ENCODE measurements at regions not wholly inside any gene's neighbourhood (a gene's known extent, or its start where the extent isn't known, plus 50 kb on each side); places are given as distances from the start of the nearest gene placed in this dataset.
A peak's percentile ranks its signal among the peaks of the same experiment; 100 is the strongest.

DNA sequence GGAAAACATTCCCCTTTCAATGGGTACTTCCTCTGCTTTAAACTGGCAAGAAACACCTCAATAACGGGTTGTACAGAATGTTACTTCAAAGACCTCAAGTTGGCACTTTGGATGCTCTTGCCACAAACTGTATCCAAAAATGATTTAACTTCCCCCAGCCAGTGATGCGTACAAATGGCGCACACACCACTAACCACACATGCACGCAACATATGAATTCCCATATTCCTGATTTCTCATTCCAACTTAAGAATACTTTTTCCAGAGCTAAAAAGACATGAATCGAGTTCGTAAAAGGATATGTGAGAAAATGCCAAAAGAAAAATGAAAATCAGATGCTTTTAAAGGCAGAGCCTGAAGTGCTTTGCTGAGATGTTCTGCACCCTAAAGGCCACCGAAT lies 388.0 kb upstream of the PIK3R1 start:
- DNase-seq (no peak), FAIRE-seq (no peak)
- H3K27ac ChIP-seq (ENCODE audit: low read depth in 2 of 2, low read length in 2 of 2) = no peak overlapping the region
- H3K36me3 ChIP-seq (ENCODE audit: control insufficient read depth in 2 of 3, insufficient read depth in 3 of 3, low read length in 3 of 3) = no peaks in the 10 kb centered on the region
- intact Hi-C loops (cut with DNase I) = no loop called here
- no peak overlapping the region for H3K9ac ChIP-seq (ENCODE audit: low read length in 3 of 3)
- H3K4me1 ChIP-seq (ENCODE audit: control insufficient read depth in 2 of 3, insufficient read depth in 2 of 3, low read depth in 1 of 3, low read length in 3 of 3) = no peaks in the 10 kb centered on the region
- peaks cover 0 to 2% (median 0%) of the 10 kb centered on the region in 3 donors for H3K9me3 ChIP-seq (ENCODE audit: control insufficient read depth in 2 of 3, insufficient read depth in 1 of 3, low read length in 3 of 3)
- TF ChIP-seq, protein P1, sequence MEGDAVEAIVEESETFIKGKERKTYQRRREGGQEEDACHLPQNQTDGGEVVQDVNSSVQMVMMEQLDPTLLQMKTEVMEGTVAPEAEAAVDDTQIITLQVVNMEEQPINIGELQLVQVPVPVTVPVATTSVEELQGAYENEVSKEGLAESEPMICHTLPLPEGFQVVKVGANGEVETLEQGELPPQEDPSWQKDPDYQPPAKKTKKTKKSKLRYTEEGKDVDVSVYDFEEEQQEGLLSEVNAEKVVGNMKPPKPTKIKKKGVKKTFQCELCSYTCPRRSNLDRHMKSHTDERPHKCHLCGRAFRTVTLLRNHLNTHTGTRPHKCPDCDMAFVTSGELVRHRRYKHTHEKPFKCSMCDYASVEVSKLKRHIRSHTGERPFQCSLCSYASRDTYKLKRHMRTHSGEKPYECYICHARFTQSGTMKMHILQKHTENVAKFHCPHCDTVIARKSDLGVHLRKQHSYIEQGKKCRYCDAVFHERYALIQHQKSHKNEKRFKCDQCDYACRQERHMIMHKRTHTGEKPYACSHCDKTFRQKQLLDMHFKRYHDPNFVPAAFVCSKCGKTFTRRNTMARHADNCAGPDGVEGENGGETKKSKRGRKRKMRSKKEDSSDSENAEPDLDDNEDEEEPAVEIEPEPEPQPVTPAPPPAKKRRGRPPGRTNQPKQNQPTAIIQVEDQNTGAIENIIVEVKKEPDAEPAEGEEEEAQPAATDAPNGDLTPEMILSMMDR (IDR thresholded peaks at IDR 0.05; ENCODE audit: borderline replicate concordance, extremely low read depth, insufficient read depth) = no peak
- H3K4me3 ChIP-seq (ENCODE audit: low read length in 3 of 3) = no peak overlapping the region
- no peaks in the 10 kb centered on the region for H3K27me3 ChIP-seq (ENCODE audit: control insufficient read depth, insufficient read depth, low read length)

DNA sequence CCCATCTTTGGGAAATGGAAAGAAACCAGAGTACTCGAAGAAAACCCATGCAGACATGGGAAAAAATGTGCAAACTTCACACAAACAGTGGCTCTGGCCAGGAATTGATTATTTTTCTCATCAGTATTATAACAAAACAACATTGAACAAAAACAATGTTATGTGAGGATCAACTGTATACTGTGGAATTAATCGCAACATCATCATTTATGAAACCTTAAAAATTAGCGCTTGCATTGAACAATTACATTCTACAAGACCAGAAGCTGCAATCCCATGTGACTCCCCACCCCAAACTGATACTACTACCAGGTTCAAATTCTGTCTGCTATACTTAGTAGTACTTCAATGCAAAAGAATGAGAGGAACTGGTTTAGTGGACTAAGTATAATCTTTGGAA lies 390.7 kb upstream of the PIK3R1 start:
- intact Hi-C loops (cut with DNase I) = no loop called here
- Histone ChIP-seq H3K9ac (ENCODE audit: low read length in 3 of 3) (no peak overlapping the region), H3K27ac (ENCODE audit: low read depth in 2 of 2, low read length in 2 of 2) (no peak overlapping the region), H3K36me3 (ENCODE audit: control insufficient read depth in 2 of 3, insufficient read depth in 3 of 3, low read length in 3 of 3) (no peaks in the 10 kb centered on the region), H3K27me3 (ENCODE audit: control insufficient read depth, insufficient read depth, low read length) (no peaks in the 10 kb centered on the region), H3K4me3 (ENCODE audit: low read length in 3 of 3) (no peak overlapping the region), H3K9me3 (ENCODE audit: control insufficient read depth in 2 of 3, insufficient read depth in 1 of 3, low read length in 3 of 3) (peaks cover 0 to 2% (median 0%) of the 10 kb centered on the region in 3 donors), H3K4me1 (ENCODE audit: control insufficient read depth in 2 of 3, insufficient read depth in 2 of 3, low read depth in 1 of 3, low read length in 3 of 3) (no peaks in the 10 kb centered on the region)
- no peak for FAIRE-seq
- TF ChIP-seq, protein P1 (IDR thresholded peaks at IDR 0.05; ENCODE audit: borderline replicate concordance, extremely low read depth, insufficient read depth) = no peak
- no peak for DNase-seq

DNA sequence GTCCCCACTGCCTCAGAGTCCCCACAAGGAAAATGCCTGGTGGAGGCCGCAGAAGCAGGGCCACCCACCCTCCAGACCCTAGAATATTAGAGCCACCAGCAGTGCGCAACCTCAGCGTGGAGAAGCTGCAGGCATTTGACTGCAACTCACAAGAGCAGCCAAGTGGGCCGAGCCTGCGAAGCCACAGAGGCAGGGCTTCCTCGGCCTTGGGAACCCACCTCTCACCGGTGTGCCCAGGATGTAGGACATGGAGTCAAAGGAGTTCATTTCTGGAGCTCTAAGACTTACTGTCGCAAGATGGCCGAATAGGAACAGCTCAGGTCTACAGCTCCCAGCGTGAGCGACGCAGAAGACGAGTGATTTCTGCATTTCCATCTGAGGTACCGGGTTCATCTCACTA lies 397.9 kb upstream of the PIK3R1 start:
- Histone ChIP-seq H3K27me3 (ENCODE audit: control insufficient read depth, insufficient read depth, low read length) (no peaks in the 10 kb centered on the region), H3K36me3 (ENCODE audit: control insufficient read depth in 2 of 3, insufficient read depth in 3 of 3, low read length in 3 of 3) (no peaks in the 10 kb centered on the region), H3K27ac (ENCODE audit: low read depth in 2 of 2, low read length in 2 of 2) (no peak overlapping the region), H3K9me3 (ENCODE audit: control insufficient read depth in 2 of 3, insufficient read depth in 1 of 3, low read length in 3 of 3) (no peaks in the 10 kb centered on the region), H3K4me1 (ENCODE audit: control insufficient read depth in 2 of 3, insufficient read depth in 2 of 3, low read depth in 1 of 3, low read length in 3 of 3) (peaks cover 0 to 3% (median 0%) of the 10 kb centered on the region in 3 donors), H3K9ac (ENCODE audit: low read length in 3 of 3) (no peak overlapping the region), H3K4me3 (ENCODE audit: low read length in 3 of 3) (no peak overlapping the region)
- intact Hi-C loops (cut with DNase I) = no loop called here
- DNase-seq = peak in 1 of 5 donors; percentile 51
- FAIRE-seq = no peak
- TF ChIP-seq, protein P1 (IDR thresholded peaks at IDR 0.05; ENCODE audit: borderline replicate concordance, extremely low read depth, insufficient read depth) = no peak

DNA sequence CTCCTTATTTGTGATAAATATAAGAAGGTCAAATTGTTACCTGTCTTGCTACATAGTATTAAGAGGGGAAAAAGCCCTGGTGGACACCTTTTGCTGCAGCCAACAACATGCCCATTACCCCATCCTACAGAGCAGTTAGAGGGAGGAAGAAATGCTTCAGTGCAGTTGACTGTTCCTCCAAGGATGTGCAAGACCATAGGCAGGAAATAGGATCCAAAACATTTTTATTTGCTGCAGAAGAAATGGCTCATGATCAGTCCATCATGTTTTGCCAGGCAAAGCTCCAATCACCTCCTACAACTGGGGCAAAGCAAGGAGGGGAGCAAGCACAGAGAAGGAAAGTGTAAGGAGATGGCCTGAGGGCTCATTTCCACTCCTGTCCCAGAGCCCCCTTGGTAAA lies 399.1 kb upstream of the PIK3R1 start:
- H3K36me3 ChIP-seq (ENCODE audit: control insufficient read depth in 2 of 3, insufficient read depth in 3 of 3, low read length in 3 of 3) = no peaks in the 10 kb centered on the region
- FAIRE-seq (no peak), DNase-seq (no peak)
- TF ChIP-seq, protein P1 (IDR thresholded peaks at IDR 0.05; ENCODE audit: borderline replicate concordance, extremely low read depth, insufficient read depth) = no peak
- no peak overlapping the region for H3K9ac ChIP-seq (ENCODE audit: low read length in 3 of 3)
- H3K4me1 ChIP-seq (ENCODE audit: control insufficient read depth in 2 of 3, insufficient read depth in 2 of 3, low read depth in 1 of 3, low read length in 3 of 3) = peaks cover 0 to 3% (median 0%) of the 10 kb centered on the region in 3 donors
- no peaks in the 10 kb centered on the region for H3K9me3 ChIP-seq (ENCODE audit: control insufficient read depth in 2 of 3, insufficient read depth in 1 of 3, low read length in 3 of 3)
- no peak overlapping the region for H3K4me3 ChIP-seq (ENCODE audit: low read length in 3 of 3)
- no peaks in the 10 kb centered on the region for H3K27me3 ChIP-seq (ENCODE audit: control insufficient read depth, insufficient read depth, low read length)
- H3K27ac ChIP-seq (ENCODE audit: low read depth in 2 of 2, low read length in 2 of 2) = no peak overlapping the region
- intact Hi-C loops (cut with DNase I) = no loop called here

Data from kidney (tissue), 13 donors.